NT2/D1 (cell line): ENCODE measurements at regions not wholly inside any gene's neighbourhood (a gene's known extent, or its start where the extent isn't known, plus 50 kb on each side); places are given as distances from the start of the nearest gene placed in this dataset.

Experiments used
- DNase-seq: peaks from one replicate; pipeline ENCODE4 v3.0.0-alpha.2; 2011; ENCODE audit warnings: low read depth, low spot score
- H3K27me3 ChIP-seq: 2 replicates; pipeline ENCODE4 v1.6.0; 2011; ENCODE audit warnings: mild to moderate bottlenecking; ENCODE audit not compliant: insufficient read length, insufficient read depth
- H3K36me3 ChIP-seq: 2 replicates; pipeline ENCODE4 v1.6.1; 2011; ENCODE audit warnings: mild to moderate bottlenecking, low read length, mixed read lengths; ENCODE audit not compliant: insufficient read depth, insufficient read length
- H3K4me1 ChIP-seq: 2 replicates; pipeline ENCODE4 v1.5.1; 2011; ENCODE audit not compliant: insufficient read depth, insufficient read length
- H3K4me3 ChIP-seq: 2 replicates; pipeline ENCODE4 v1.5.1; 2011; ENCODE audit warnings: low read depth; ENCODE audit not compliant: insufficient read length
- H3K9ac ChIP-seq: 2 replicates; pipeline ENCODE4 v1.6.0; 2011; ENCODE audit warnings: low read depth; ENCODE audit not compliant: insufficient read length
- H3K9me3 ChIP-seq: 2 replicates; pipeline ENCODE4 v1.5.1; 2011; ENCODE audit warnings: mild to moderate bottlenecking, low read length; ENCODE audit not compliant: insufficient read depth
- SUZ12 ChIP-seq: IDR thresholded peaks from 2 replicates; pipeline ENCODE4 v1.6.1; 2011; ENCODE audit not compliant: insufficient read length, insufficient read depth; ENCODE audit errors: extremely low read depth
- YY1 ChIP-seq: IDR thresholded peaks from 2 replicates; pipeline ENCODE4 v1.6.1; 2011; ENCODE audit not compliant: insufficient read length, insufficient read depth
- ZNF274 ChIP-seq: IDR thresholded peaks from 2 replicates; pipeline ENCODE4 v1.6.1; 2011; ENCODE audit warnings: mild to moderate bottlenecking, low read depth, low read length

DNA sequence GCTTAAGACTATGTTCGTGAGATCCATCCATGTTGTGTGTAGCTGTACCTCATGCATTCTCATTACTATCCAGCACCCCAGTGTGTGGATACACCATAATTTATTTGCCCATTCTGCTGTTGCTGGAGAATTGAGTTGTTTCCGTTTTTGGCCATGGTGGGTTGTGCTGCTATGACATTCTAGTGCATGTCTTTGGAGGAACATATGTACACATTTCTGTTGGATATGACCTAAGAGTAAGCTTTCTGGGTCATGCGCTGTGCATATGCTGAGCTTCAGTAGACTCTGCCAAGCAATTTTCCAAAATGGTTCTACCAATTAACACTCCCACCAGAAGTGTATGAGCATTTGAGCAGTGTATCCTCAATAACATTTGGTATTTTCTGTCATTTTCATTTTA is 316.6 kb downstream of the MIAT start:
- no peak for DNase-seq
- no peaks in the 10 kb centered on the region for H3K9me3 ChIP-seq
- H3K4me3 ChIP-seq, result no peak overlapping the region
- no peaks in the 10 kb centered on the region for H3K4me1 ChIP-seq
- no peak overlapping the region for H3K9ac ChIP-seq
- H3K27me3 ChIP-seq, result peaks cover 24% of the 10 kb centered on the region
- no peaks in the 10 kb centered on the region for H3K36me3 ChIP-seq
- TF ChIP-seq YY1 (no peak), ZNF274 (no peak), SUZ12 (no peak)

DNA sequence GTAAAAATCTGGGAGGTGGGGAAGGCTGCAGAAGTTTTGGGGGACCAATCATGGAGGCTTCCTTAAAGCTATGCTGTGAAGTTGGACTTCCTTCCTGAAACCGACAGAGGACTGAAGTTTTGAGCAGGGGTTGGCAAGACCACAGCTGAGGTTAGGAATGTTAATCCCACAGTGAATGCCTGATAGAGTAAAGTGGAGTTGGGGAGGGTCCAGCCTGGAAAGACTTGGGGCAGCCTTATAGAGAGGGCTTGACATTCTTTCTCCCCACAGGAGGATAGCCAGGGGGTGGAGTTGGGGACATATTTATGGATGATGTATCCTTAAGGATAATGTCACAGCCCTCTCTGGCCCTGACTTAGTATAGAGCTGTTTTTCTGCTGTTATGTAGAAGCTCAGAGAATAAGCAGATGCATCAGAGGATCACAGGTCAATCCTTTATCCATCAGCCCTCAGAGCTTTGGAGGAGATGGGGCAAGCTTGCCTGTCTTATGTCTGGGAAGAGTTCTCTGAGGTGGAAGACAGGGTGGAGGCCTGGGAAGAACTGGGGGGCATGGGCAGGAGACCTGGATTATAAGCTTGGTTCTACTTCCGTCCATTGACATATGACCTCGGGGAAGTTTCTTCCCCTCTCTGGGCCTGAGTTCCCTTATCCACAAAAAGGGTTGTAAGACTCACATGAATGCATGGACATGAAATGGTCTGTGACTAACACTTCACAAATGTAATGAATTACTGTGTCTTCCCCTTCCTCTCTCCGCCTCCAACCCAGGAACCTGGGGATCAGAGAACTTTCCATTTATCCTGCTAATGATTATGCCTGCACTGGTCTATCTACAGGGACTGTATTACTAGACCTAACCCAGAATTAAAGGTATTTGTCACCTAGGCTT is 317.8 kb downstream of the MIAT start:
- Histone ChIP-seq H3K9me3 (no peaks in the 10 kb centered on the region), H3K9ac (no peak overlapping the region), H3K36me3 (no peaks in the 10 kb centered on the region), H3K27me3 (peaks cover 27% of the 10 kb centered on the region), H3K4me3 (no peak overlapping the region), H3K4me1 (no peaks in the 10 kb centered on the region)
- DNase-seq, result no peak
- TF ChIP-seq YY1 (no peak), ZNF274 (no peak), SUZ12 (no peak)

DNA sequence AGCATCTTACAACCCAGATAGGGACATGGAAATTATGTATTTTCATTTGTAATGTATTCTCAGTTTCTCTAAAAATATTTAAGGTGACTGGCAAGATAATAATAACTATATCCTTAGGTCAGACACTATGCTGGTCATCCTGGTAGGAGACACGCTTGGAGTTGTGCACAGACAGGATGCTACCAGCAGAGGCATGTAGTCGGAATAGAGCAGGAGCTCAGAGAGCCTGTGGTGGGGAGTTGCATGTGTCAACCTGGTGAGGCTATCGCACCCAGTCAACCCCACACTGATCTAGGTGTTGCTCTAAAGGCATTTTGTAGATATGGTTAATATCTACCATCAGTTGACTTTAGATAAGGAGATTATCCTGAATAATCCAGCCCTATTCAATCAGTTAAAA is 318.5 kb downstream of the MIAT start:
- H3K36me3 ChIP-seq, result no peaks in the 10 kb centered on the region
- peaks cover 27% of the 10 kb centered on the region for H3K27me3 ChIP-seq
- TF ChIP-seq ZNF274, result no peak
- no peak for TF ChIP-seq SUZ12
- TF ChIP-seq YY1, result no peak
- H3K4me3 ChIP-seq, result no peak overlapping the region
- no peak for DNase-seq
- H3K4me1 ChIP-seq, result no peaks in the 10 kb centered on the region
- H3K9me3 ChIP-seq, result no peaks in the 10 kb centered on the region
- H3K9ac ChIP-seq, result no peak overlapping the region

DNA sequence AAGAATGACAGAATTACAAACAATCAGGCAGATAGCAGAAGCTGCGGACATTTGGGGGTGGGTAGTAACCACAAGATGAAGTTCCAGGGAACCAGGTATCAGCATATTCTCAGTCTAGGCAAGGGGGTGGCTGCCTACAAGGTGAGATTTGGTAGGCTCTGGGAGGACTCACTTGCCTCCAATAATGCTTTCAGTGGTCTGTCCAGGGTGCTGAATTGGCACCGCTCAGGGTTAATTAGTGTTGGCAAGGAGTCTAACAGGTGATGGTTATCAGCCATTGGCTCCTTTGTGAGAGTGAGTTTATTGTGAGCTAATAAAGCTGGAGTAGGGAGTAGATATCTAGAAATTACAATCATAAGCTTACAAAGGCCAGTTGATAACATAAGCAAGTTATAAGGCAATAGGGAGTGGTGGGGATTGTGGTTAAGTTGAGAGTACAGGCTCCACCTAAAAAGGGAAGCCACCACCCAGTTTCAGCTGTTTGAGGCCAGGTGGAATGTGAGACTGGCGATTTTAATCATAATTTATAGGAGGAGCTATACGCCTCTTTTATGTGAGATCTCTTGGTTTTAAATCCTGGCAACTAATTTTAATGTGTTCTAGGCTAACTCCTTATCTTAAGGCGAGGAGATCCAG is 320.5 kb downstream of the MIAT start:
- H3K4me1 ChIP-seq, result no peaks in the 10 kb centered on the region
- TF ChIP-seq ZNF274, result no peak
- no peak for TF ChIP-seq YY1
- TF ChIP-seq SUZ12, result no peak
- no peak overlapping the region for H3K9ac ChIP-seq
- peaks cover 29% of the 10 kb centered on the region for H3K27me3 ChIP-seq
- no peak overlapping the region for H3K4me3 ChIP-seq
- H3K36me3 ChIP-seq, result no peaks in the 10 kb centered on the region
- H3K9me3 ChIP-seq, result no peaks in the 10 kb centered on the region
- DNase-seq, result no peak

DNA sequence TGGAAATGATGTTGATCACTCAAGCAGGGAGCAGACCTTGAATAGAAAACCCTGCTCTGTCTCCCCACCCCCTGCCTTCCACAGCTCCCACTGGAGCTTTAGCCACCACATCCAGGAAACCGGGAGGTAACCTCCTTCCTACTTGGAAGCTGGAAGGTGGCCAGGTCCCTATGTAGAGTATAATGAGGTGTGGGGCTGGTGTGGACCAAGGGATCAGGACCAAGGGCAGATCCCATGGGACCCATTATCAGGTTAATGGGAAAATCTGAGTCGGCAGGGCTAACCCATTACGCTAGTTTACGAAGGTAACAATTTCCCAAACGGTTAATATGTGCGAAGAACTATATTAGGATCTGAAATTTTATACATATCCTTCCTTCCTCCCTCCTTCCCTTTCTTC is 321.9 kb downstream of the MIAT start:
- Histone ChIP-seq H3K27me3 (peaks cover 36% of the 10 kb centered on the region), H3K4me1 (no peaks in the 10 kb centered on the region), H3K9me3 (no peaks in the 10 kb centered on the region), H3K36me3 (no peaks in the 10 kb centered on the region), H3K4me3 (no peak overlapping the region), H3K9ac (no peak overlapping the region)
- no peak for DNase-seq
- TF ChIP-seq YY1 (no peak), SUZ12 (no peak), ZNF274 (no peak)

DNA sequence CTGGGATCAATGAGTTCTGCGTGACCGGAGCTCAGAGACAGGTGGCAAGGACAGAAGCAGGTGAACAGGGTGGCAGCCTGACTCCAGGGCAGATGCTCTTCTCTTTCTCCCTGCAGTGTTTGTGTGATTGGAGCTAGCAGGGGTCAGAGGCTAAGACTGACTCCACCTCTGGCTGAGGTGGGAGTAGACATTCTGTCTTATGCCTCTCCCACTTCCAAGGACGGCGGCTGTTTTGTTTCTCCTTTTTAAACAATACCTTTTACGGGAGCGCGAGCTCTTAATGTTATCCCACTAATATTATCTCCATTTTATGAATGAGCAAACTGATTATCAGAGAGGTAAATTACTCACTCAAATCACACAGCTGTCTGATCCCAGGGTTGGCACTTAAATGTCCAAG is 323.7 kb downstream of the MIAT start:
- H3K9ac ChIP-seq, result no peak overlapping the region
- peaks cover 2% of the 10 kb centered on the region for H3K4me1 ChIP-seq
- TF ChIP-seq YY1 (no peak), ZNF274 (no peak), SUZ12 (no peak)
- no peak for DNase-seq
- H3K27me3 ChIP-seq, result peaks cover 36% of the 10 kb centered on the region
- no peaks in the 10 kb centered on the region for H3K36me3 ChIP-seq
- no peaks in the 10 kb centered on the region for H3K9me3 ChIP-seq
- no peak overlapping the region for H3K4me3 ChIP-seq

DNA sequence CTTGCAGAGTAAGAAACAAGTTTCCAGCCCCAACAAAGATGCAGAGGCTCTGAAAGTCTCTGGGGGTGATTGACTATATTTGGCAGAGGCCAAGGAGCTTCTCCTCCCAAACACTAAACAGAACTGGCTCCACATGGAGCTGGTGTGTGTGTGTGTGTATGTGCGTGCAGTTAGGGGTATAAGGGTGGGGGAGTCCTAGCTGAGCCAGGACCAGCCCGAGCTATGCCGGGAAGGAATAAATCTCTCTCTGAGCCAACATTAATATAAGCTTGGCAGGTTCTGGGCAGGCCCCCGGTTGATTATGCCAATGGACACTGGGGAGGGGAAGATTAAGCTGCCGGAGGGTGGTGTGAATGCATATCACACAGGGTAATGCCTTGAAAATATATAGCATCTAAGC is 324.2 kb downstream of the MIAT start:
- Histone ChIP-seq H3K36me3 (no peaks in the 10 kb centered on the region), H3K27me3 (peaks cover 35% of the 10 kb centered on the region), H3K4me1 (peaks cover 5% of the 10 kb centered on the region), H3K9ac (no peak overlapping the region), H3K4me3 (no peak overlapping the region), H3K9me3 (no peaks in the 10 kb centered on the region)
- no peak for TF ChIP-seq ZNF274
- no peak for TF ChIP-seq YY1
- no peak for TF ChIP-seq SUZ12
- no peak for DNase-seq
